ENCODE measurements at regions not wholly inside any gene's neighbourhood (a gene's known extent, or its start where the extent isn't known, plus 50 kb on each side); places are given as distances from the start of the nearest gene placed in this dataset.

DNA sequence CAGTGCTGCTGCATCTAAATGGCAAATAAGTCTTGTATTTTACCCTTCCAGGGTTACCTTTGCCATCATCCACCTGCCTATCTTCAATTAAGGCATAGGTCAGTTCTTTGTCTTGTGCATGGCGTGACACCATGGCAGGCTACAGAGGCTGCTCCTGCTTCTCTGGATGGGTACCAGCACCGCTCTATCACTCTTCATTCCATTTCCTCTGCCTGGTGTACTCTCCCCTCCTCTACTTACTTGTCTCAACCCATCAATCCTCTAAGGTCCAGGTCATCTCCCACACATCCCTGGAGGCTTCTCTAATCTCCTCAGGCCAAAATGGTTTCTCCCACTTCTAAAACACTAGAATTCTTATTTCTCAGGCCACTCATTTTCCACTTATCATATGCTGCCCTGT is 257.5 kb downstream of the BARHL2 start:
- DNase-seq = no peak
- 100% methylated on average over 2 of the region's 2 CpGs for WGBS (ENCODE audit: insufficient coverage)
- H3K4me3 ChIP-seq (ENCODE audit: control insufficient read depth in 1 of 7, extremely low read depth in 1 of 7, insufficient read depth in 4 of 7, low read depth in 2 of 7, low read length in 6 of 7) = no peak overlapping the region
- no peaks in the 10 kb centered on the region for H3K36me3 ChIP-seq (ENCODE audit: control insufficient read depth in 4 of 4, insufficient read depth in 4 of 4, low read length in 3 of 4)
- H3K4me1 ChIP-seq (ENCODE audit: control extremely low read depth in 1 of 4, control insufficient read depth in 4 of 4, insufficient read depth in 4 of 4, low read length in 3 of 4) = no peaks in the 10 kb centered on the region
- ChIA-PET POLR2A (no interaction called here), CTCF (no interaction called here)
- H3K27me3 ChIP-seq (replicated peaks in 2 of 5; ENCODE audit: control insufficient read depth in 4 of 5, insufficient read depth in 5 of 5, low read length in 4 of 5) = peaks cover 0 to 2% (median 0%) of the 10 kb centered on the region in 5 experiments
- no peak overlapping the region for H3K27ac ChIP-seq (ENCODE audit: insufficient read depth in 1 of 2, low read depth in 1 of 2, low read length in 2 of 2, poor library complexity in 1 of 2, severe bottlenecking in 2 of 2)
- H3K9me3 ChIP-seq (ENCODE audit: control extremely low read depth in 1 of 5, control insufficient read depth in 4 of 5, insufficient read depth in 2 of 5, low read depth in 1 of 5, low read length in 4 of 5) = no peaks in the 10 kb centered on the region

DNA sequence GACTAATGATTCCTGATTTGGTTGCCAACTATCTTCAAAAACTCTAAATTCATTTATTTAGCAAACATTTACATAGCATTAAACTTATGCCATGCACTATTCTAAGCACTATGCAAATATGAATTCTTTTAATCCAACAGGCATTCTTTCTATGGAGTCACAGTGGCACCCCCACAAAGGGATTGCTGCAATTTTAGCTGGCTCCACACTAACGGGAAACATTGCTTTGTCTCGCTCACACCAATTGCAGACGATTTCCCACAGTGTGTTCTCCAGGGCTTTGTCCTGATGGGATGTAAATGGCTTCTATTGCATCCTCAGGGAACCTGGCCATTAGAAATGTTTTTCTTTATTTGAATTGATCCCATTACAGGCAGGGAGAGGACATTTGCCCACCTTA is 259.1 kb downstream of the BARHL2 start:
- H3K27ac ChIP-seq (ENCODE audit: insufficient read depth in 1 of 2, low read depth in 1 of 2, low read length in 2 of 2, poor library complexity in 1 of 2, severe bottlenecking in 2 of 2) = no peak overlapping the region
- ChIA-PET CTCF (no interaction called here), POLR2A (no interaction called here)
- H3K36me3 ChIP-seq (ENCODE audit: control insufficient read depth in 4 of 4, insufficient read depth in 4 of 4, low read length in 3 of 4) = no peaks in the 10 kb centered on the region
- no peaks in the 10 kb centered on the region for H3K4me1 ChIP-seq (ENCODE audit: control extremely low read depth in 1 of 4, control insufficient read depth in 4 of 4, insufficient read depth in 4 of 4, low read length in 3 of 4)
- WGBS (ENCODE audit: insufficient coverage) = 90% methylated on average over 3 of the region's 3 CpGs
- no peaks in the 10 kb centered on the region for H3K9me3 ChIP-seq (ENCODE audit: control extremely low read depth in 1 of 5, control insufficient read depth in 4 of 5, insufficient read depth in 2 of 5, low read depth in 1 of 5, low read length in 4 of 5)
- DNase-seq = no peak
- H3K4me3 ChIP-seq (ENCODE audit: control insufficient read depth in 1 of 7, extremely low read depth in 1 of 7, insufficient read depth in 4 of 7, low read depth in 2 of 7, low read length in 6 of 7) = no peak overlapping the region
- peaks cover 0 to 2% (median 0%) of the 10 kb centered on the region in 5 experiments for H3K27me3 ChIP-seq (replicated peaks in 2 of 5; ENCODE audit: control insufficient read depth in 4 of 5, insufficient read depth in 5 of 5, low read length in 4 of 5)

GRCh38 chr1:90452491-90452890 is 264.6 kb downstream of the BARHL2 start:
- H3K4me3 ChIP-seq (ENCODE audit: control insufficient read depth in 1 of 7, extremely low read depth in 1 of 7, insufficient read depth in 4 of 7, low read depth in 2 of 7, low read length in 6 of 7) = no peak overlapping the region
- no peak for DNase-seq
- POLR2A ChIA-PET = no interaction called here
- H3K9me3 ChIP-seq (ENCODE audit: control extremely low read depth in 1 of 5, control insufficient read depth in 4 of 5, insufficient read depth in 2 of 5, low read depth in 1 of 5, low read length in 4 of 5) = peaks cover 0 to 3% (median 0%) of the 10 kb centered on the region in 5 experiments
- CTCF ChIA-PET = no interaction called here
- no CpG with 5 or more reads among the region's 2 CpGs for WGBS (ENCODE audit: insufficient coverage)
- no peaks in the 10 kb centered on the region for H3K27me3 ChIP-seq (replicated peaks in 2 of 5; ENCODE audit: control insufficient read depth in 4 of 5, insufficient read depth in 5 of 5, low read length in 4 of 5)
- no peaks in the 10 kb centered on the region for H3K36me3 ChIP-seq (ENCODE audit: control insufficient read depth in 4 of 4, insufficient read depth in 4 of 4, low read length in 3 of 4)
- no peak overlapping the region for H3K27ac ChIP-seq (ENCODE audit: insufficient read depth in 1 of 2, low read depth in 1 of 2, low read length in 2 of 2, poor library complexity in 1 of 2, severe bottlenecking in 2 of 2)
- H3K4me1 ChIP-seq (ENCODE audit: control extremely low read depth in 1 of 4, control insufficient read depth in 4 of 4, insufficient read depth in 4 of 4, low read length in 3 of 4) = no peaks in the 10 kb centered on the region

DNA sequence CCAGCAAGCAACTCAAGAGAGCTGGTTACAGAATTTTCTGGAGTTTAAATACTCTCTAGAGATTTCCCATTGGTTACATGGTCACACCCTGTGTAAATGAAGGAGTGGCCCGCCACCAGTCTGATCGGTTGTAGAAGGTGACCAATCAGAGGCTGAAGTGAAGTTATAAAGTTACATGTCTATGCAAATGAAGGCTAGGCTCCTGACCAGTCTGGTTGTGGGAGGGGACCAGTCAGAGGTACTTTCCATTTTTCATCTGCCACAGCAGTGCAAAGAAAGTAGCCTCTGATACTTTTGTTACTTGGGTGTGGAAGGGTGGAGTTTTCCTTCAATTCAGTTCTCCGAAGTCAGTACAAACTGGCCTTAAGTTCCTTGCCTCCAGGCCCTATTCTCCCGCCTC is 273.7 kb downstream of the BARHL2 start:
- H3K4me3 ChIP-seq (ENCODE audit: control insufficient read depth in 1 of 7, extremely low read depth in 1 of 7, insufficient read depth in 4 of 7, low read depth in 2 of 7, low read length in 6 of 7) = no peak overlapping the region
- H3K4me1 ChIP-seq (ENCODE audit: control extremely low read depth in 1 of 4, control insufficient read depth in 4 of 4, insufficient read depth in 4 of 4, low read length in 3 of 4) = no peaks in the 10 kb centered on the region
- no peak for DNase-seq
- no peak overlapping the region for H3K27ac ChIP-seq (ENCODE audit: insufficient read depth in 1 of 2, low read depth in 1 of 2, low read length in 2 of 2, poor library complexity in 1 of 2, severe bottlenecking in 2 of 2)
- 94% methylated on average over 2 of the region's 4 CpGs for WGBS (ENCODE audit: insufficient coverage)
- no peaks in the 10 kb centered on the region for H3K9me3 ChIP-seq (ENCODE audit: control extremely low read depth in 1 of 5, control insufficient read depth in 4 of 5, insufficient read depth in 2 of 5, low read depth in 1 of 5, low read length in 4 of 5)
- no peaks in the 10 kb centered on the region for H3K36me3 ChIP-seq (ENCODE audit: control insufficient read depth in 4 of 4, insufficient read depth in 4 of 4, low read length in 3 of 4)
- ChIA-PET CTCF (no interaction called here), POLR2A (no interaction called here)
- peaks cover 0 to 4% (median 0%) of the 10 kb centered on the region in 5 experiments for H3K27me3 ChIP-seq (replicated peaks in 2 of 5; ENCODE audit: control insufficient read depth in 4 of 5, insufficient read depth in 5 of 5, low read length in 4 of 5)

DNA sequence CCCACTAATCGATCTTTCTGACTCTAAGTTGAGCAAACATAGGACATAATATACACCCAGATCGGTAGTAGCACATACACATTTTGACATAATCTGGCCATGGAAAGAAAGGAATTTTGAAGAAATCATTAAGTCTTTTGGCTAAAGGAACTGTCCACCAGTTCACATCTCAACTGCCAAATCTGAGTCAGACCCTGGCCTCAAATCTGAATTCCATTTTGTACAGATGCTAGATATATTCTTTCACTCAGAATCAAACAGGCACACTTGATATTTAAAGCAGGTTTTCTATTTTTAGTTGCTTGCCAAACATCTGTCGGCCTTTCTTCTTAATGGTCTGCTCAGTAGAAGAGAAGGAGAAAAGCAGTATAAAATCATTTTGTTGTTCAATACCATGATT is 281.8 kb downstream of the BARHL2 start:
- H3K4me3 ChIP-seq (ENCODE audit: control insufficient read depth in 1 of 7, extremely low read depth in 1 of 7, insufficient read depth in 4 of 7, low read depth in 2 of 7, low read length in 6 of 7) = no peak overlapping the region
- no peaks in the 10 kb centered on the region for H3K4me1 ChIP-seq (ENCODE audit: control extremely low read depth in 1 of 4, control insufficient read depth in 4 of 4, insufficient read depth in 4 of 4, low read length in 3 of 4)
- H3K27me3 ChIP-seq (replicated peaks in 2 of 5; ENCODE audit: control insufficient read depth in 4 of 5, insufficient read depth in 5 of 5, low read length in 4 of 5) = peaks cover 0 to 2% (median under 1%) of the 10 kb centered on the region in 5 experiments
- H3K9me3 ChIP-seq (ENCODE audit: control extremely low read depth in 1 of 5, control insufficient read depth in 4 of 5, insufficient read depth in 2 of 5, low read depth in 1 of 5, low read length in 4 of 5) = peaks cover 0 to 1% (median 0%) of the 10 kb centered on the region in 5 experiments
- no peak overlapping the region for H3K27ac ChIP-seq (ENCODE audit: insufficient read depth in 1 of 2, low read depth in 1 of 2, low read length in 2 of 2, poor library complexity in 1 of 2, severe bottlenecking in 2 of 2)
- POLR2A ChIA-PET = no interaction called here
- no peaks in the 10 kb centered on the region for H3K36me3 ChIP-seq (ENCODE audit: control insufficient read depth in 4 of 4, insufficient read depth in 4 of 4, low read length in 3 of 4)
- WGBS (ENCODE audit: insufficient coverage) = no CpG with 5 or more reads among the region's 3 CpGs
- CTCF ChIA-PET = interaction anchor here (1.8 kb wide), 1 partner anchor 14 kb away, joined by 5 read pairs; no protein-coding TSS in a partner anchor
- DNase-seq = no peak

- 37% methylated on average over 2 of the region's 2 CpGs for WGBS (ENCODE audit: insufficient coverage)
- H3K27me3 ChIP-seq (replicated peaks in 2 of 5; ENCODE audit: control insufficient read depth in 4 of 5, insufficient read depth in 5 of 5, low read length in 4 of 5) = peaks cover 0 to 1% (median 0%) of the 10 kb centered on the region in 5 experiments
- no peaks in the 10 kb centered on the region for H3K4me1 ChIP-seq (ENCODE audit: control extremely low read depth in 1 of 4, control insufficient read depth in 4 of 4, insufficient read depth in 4 of 4, low read length in 3 of 4)
- ChIA-PET CTCF (interaction anchor here (1.8 kb wide), 1 partner anchor 13 kb away, joined by 5 read pairs; no protein-coding TSS in a partner anchor), POLR2A (no interaction called here)
- H3K9me3 ChIP-seq (ENCODE audit: control extremely low read depth in 1 of 5, control insufficient read depth in 4 of 5, insufficient read depth in 2 of 5, low read depth in 1 of 5, low read length in 4 of 5) = peaks cover 0 to 1% (median 0%) of the 10 kb centered on the region in 5 experiments
- H3K36me3 ChIP-seq (ENCODE audit: control insufficient read depth in 4 of 4, insufficient read depth in 4 of 4, low read length in 3 of 4) = no peaks in the 10 kb centered on the region
- H3K4me3 ChIP-seq (ENCODE audit: control insufficient read depth in 1 of 7, extremely low read depth in 1 of 7, insufficient read depth in 4 of 7, low read depth in 2 of 7, low read length in 6 of 7) = no peak overlapping the region
- H3K27ac ChIP-seq (ENCODE audit: insufficient read depth in 1 of 2, low read depth in 1 of 2, low read length in 2 of 2, poor library complexity in 1 of 2, severe bottlenecking in 2 of 2) = no peak overlapping the region
- peak in 1 of 3 donors; percentile 0 for DNase-seq
Measured at GRCh38 chr1:90434460-90434859, 282.6 kb downstream of the BARHL2 start.

GRCh38 chr1:90417126-90417525 is 300.0 kb downstream of the BARHL2 start:
- ChIA-PET CTCF (no interaction called here), POLR2A (no interaction called here)
- H3K9me3 ChIP-seq (ENCODE audit: control extremely low read depth in 1 of 5, control insufficient read depth in 4 of 5, insufficient read depth in 2 of 5, low read depth in 1 of 5, low read length in 4 of 5) = peaks cover 0 to 16% (median 0%) of the 10 kb centered on the region in 5 experiments
- no peak overlapping the region for H3K27ac ChIP-seq (ENCODE audit: insufficient read depth in 1 of 2, low read depth in 1 of 2, low read length in 2 of 2, poor library complexity in 1 of 2, severe bottlenecking in 2 of 2)
- DNase-seq = no peak
- no peak overlapping the region for H3K4me3 ChIP-seq (ENCODE audit: control insufficient read depth in 1 of 7, extremely low read depth in 1 of 7, insufficient read depth in 4 of 7, low read depth in 2 of 7, low read length in 6 of 7)
- no peaks in the 10 kb centered on the region for H3K36me3 ChIP-seq (ENCODE audit: control insufficient read depth in 4 of 4, insufficient read depth in 4 of 4, low read length in 3 of 4)
- peaks cover 0 to 3% (median 0%) of the 10 kb centered on the region in 4 experiments for H3K4me1 ChIP-seq (ENCODE audit: control extremely low read depth in 1 of 4, control insufficient read depth in 4 of 4, insufficient read depth in 4 of 4, low read length in 3 of 4)
- H3K27me3 ChIP-seq (replicated peaks in 2 of 5; ENCODE audit: control insufficient read depth in 4 of 5, insufficient read depth in 5 of 5, low read length in 4 of 5) = no peaks in the 10 kb centered on the region
